Liver (tissue), 3 donors: ENCODE measurements at regions not wholly inside any gene's neighbourhood (a gene's known extent, or its start where the extent isn't known, plus 50 kb on each side); places are given as distances from the start of the nearest gene placed in this dataset.

Experiments
- CTCF ChIP-seq: fragments of 150-350 bp; IDR thresholded peaks from 2 replicates; pipeline ENCODE4 v1.5.1; 2017; ENCODE audit warnings: improper control_type of control experiment, low read depth, low read length; ENCODE audit not compliant: missing input control
- HNF4A ChIP-seq, 2 donors: conservative IDR thresholded peaks; 2 replicates each; pipeline ENCODE4 v1.6.1; 2016; ENCODE audit warnings: antibody characterized with exemption in 2 of 2, mild to moderate bottlenecking in 2 of 2
- HNF4G ChIP-seq: IDR thresholded peaks from 2 replicates; pipeline ENCODE4 v1.6.1; 2016; ENCODE audit warnings: antibody characterized with exemption
- MAX ChIP-seq: IDR thresholded peaks from 2 replicates; pipeline ENCODE4 v1.6.1; 2016; ENCODE audit warnings: antibody characterized with exemption
- RAD21 ChIP-seq, 2 donors: IDR thresholded peaks; 2 replicates each; pipeline ENCODE4 v1.6.1; 2016; ENCODE audit warnings: antibody characterized with exemption in 2 of 2, mild to moderate bottlenecking in 2 of 2
- REST ChIP-seq: IDR thresholded peaks from 2 replicates; pipeline ENCODE4 v1.6.1; 2016; ENCODE audit warnings: antibody characterized with exemption, mild to moderate bottlenecking
- SP1 ChIP-seq: IDR thresholded peaks from 2 replicates; pipeline ENCODE4 v1.6.1; 2018; ENCODE audit warnings: antibody characterized with exemption, mild to moderate bottlenecking
- TAF1 ChIP-seq: conservative IDR thresholded peaks from 2 replicates; pipeline ENCODE4 v1.6.1; 2016; ENCODE audit warnings: antibody characterized with exemption, mild to moderate bottlenecking
- donor health status: healthy.
- donor health status: healthy.

- TF ChIP-seq CTCF = no peak
- no peak for TF ChIP-seq HNF4G
- TF ChIP-seq MAX = no peak
- no peak for TF ChIP-seq SP1
- TF ChIP-seq REST = no peak
- no peak for TF ChIP-seq TAF1
- no peak for TF ChIP-seq HNF4A (conservative IDR thresholded peaks at IDR 0.05)
- no peak for TF ChIP-seq RAD21 (IDR thresholded peaks at IDR 0.05)
Observed at GRCh38 chr11:28679795-28680468, 571.7 kb downstream of the METTL15 start.
